Activated CD4-positive, alpha-beta T cell treated with anti-CD3 and anti-CD28 coated beads for 36 hours (primary cell): ENCODE measurements at regions not wholly inside any gene's neighbourhood (a gene's known extent, or its start where the extent isn't known, plus 50 kb on each side); places are given as distances from the start of the nearest gene placed in this dataset.
"Not testable (repeated sequence)": the region's sequence is repeated elsewhere in the genome, so short reads cannot be mapped to it uniquely, and the experiment has no call there.

Experiments used
- ATAC-seq: fragments of 200-7000 bp; cut with Tn5 transposase; one replicate; pipeline ENCODE4 v1.10.0; 2021; ENCODE audit warnings: mild to moderate bottlenecking, moderate library complexity
- CTCF ChIA-PET: fragments of 350-600 bp; sonication (Branson Sonifier 250); formaldehyde crosslinking; loops from one replicate; lab custom pipeline; 2021; ENCODE audit warnings: antibody characterized with exemption; lab: Charles Lee
- POLR2A ChIA-PET: fragments of 350-600 bp; sonication (Branson Sonifier 250); formaldehyde crosslinking; loops from one replicate; lab custom pipeline; 2021; ENCODE audit warnings: antibody characterized with exemption, inconsistent platforms; lab: Charles Lee
- DNase-seq: peaks from one replicate; pipeline ENCODE4 v3.0.0-alpha.2; 2020
- H3K27ac Mint-ChIP-seq: one replicate; pipeline ENCODE4 v1.8.0; 2021; ENCODE audit warnings: mixed read lengths
- H3K27me3 Mint-ChIP-seq: one replicate; pipeline ENCODE4 v1.8.0; 2021; ENCODE audit warnings: mixed read lengths
- H3K36me3 Mint-ChIP-seq: one replicate; pipeline ENCODE4 v1.8.0; 2021; ENCODE audit warnings: low read depth, mixed read lengths
- H3K4me1 Mint-ChIP-seq: one replicate; pipeline ENCODE4 v1.8.0; 2021; ENCODE audit warnings: mixed read lengths
- H3K4me3 Mint-ChIP-seq: one replicate; pipeline ENCODE4 v1.8.0; 2021; ENCODE audit warnings: mild to moderate bottlenecking, moderate library complexity, mixed read lengths
- H3K9me3 Mint-ChIP-seq: one replicate; pipeline ENCODE4 v1.8.0; 2021; ENCODE audit warnings: low read depth, mixed read lengths
- intact Hi-C, 2 experiments: fragments of 100-400 bp; cut with DNase I in 1 of 2; cut with micrococcal nuclease in 1 of 2; formaldehyde crosslinking; loops; one replicate each; pipeline versions ENCODE4 v1.14.2 to v1.15.1; 2022 to 2024; cut with DNase I, micrococcal nuclease

DNA sequence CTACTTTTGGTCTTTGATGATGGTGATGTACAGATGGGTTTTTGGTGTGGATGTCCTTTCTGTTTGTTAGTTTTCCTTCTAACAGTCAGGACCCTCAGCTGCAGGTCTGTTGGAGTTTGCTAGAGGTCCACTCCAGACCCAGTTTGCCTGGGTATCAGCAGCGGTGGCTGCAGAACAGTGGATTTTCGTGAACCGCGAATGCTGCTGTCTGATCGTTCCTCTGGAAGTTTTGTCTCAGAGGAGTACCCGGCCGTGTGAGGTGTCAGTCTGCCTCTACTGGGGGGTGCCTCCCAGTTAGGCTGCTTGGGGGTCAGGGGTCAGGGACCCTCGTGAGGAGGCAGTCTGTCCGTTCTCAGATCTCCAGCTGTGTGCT, 56.6 kb upstream of the TNFAIP8 start:
- Mint-ChIP-seq H3K4me3 (peak overlapping the region; percentile 75), H3K4me1 (peaks cover 67% of the 10 kb centered on the region), H3K36me3 (peaks cover 28% of the 10 kb centered on the region), H3K27ac (peak overlapping the region; percentile 91)
- H3K9me3 Mint-ChIP-seq, H3K27me3 Mint-ChIP-seq, DNase-seq, ATAC-seq: not testable (repeated sequence)
- ChIA-PET POLR2A (interaction anchor here (0.7 kb wide), 1 partner anchor 35 kb away, joined by 3 read pairs; no protein-coding TSS in a partner anchor), CTCF (interaction anchor here (0.6 to 2.2 kb wide), 2 partner anchors 9 to 136 kb away, joined by 3 to 10 read pairs; no protein-coding TSS in a partner anchor)
- intact Hi-C loops, result loop anchor here in 1 of 2 experiments (2.0 kb wide), 1 partner anchor 30 kb away; no protein-coding TSS in a partner anchor

DNA sequence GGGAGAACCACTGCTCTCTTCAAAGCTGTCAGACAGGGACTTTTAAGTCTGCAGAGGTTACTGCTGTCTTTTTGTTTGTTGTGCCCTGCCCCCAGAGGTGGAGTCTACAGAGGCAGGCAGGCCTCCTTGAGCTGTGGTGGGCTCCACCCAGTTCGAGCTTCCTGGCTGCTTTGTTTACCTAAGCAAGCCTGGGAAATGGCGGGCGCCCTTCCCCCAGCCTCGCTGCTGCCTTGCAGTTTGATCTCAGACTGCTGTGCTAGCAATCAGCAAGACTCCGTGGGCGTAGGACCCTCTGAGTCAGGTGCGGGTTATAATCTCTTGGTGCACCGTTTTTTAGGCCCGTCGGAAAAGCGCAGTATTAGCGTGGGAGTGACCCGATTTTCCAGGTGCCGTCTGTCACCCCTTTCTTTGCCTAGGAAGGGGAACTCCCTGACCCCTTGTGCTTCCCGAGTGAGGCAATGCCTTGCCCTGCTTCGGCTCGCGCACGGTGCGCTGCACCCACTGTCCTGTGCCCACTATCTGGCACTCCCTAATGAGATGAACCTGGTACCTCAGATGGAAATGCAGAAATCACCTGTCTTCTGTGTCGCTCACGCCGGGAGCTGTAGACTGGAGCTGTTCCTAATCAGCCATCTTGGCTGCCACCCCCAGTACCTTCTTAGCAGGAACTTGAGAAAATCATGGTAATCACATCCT, 56.1 kb upstream of the TNFAIP8 start:
- ChIA-PET POLR2A (interaction anchor here (0.7 kb wide), 1 partner anchor 34 kb away, joined by 3 read pairs; no protein-coding TSS in a partner anchor), CTCF (interaction anchor here (0.6 to 2.2 kb wide), 7 partner anchors 9 to 312 kb away, joined by 3 to 10 read pairs (median 3); partner anchors contain the start of gene DTWD2)
- DNase-seq, result peak; percentile 93
- not testable (repeated sequence) for ATAC-seq, H3K27me3 Mint-ChIP-seq, H3K9me3 Mint-ChIP-seq
- intact Hi-C loops, result loop anchor here in 1 of 2 experiments (1.0 to 2.0 kb wide), 3 partner anchors 10 to 31 kb away; no protein-coding TSS in a partner anchor
- H3K36me3 Mint-ChIP-seq, result peaks cover 23% of the 10 kb centered on the region
- H3K4me1 Mint-ChIP-seq, result peaks cover 70% of the 10 kb centered on the region
- H3K4me3 Mint-ChIP-seq, result peak overlapping the region; percentile 75
- peak overlapping the region; percentile 91 for H3K27ac Mint-ChIP-seq

DNA sequence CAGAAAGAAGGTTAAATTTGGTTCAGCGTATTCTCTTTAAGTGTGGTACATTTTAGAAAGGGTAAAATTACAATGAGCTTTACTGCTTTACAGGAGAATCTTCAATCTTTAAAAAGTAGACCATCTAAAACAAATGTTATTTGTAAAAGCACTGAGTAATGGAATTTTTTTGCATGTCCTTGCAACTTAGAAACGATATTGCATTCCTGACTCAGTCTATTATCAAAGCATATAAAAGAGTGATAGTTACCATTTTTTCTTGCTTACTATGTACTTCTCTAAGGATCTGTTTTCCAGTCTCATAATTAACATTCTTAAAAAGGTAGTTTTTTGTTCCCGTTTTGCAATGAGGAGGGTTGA, 55.5 kb upstream of the TNFAIP8 start:
- Mint-ChIP-seq H3K36me3 (peaks cover 19% of the 10 kb centered on the region), H3K4me1 (peaks cover 75% of the 10 kb centered on the region), H3K27ac (peak overlapping the region; percentile 91), H3K4me3 (peak overlapping the region; percentile 75), H3K9me3 (no peaks in the 10 kb centered on the region), H3K27me3 (no peaks in the 10 kb centered on the region)
- POLR2A ChIA-PET, result no interaction called here
- intact Hi-C loops, result loop anchor here in 1 of 2 experiments (1.0 to 2.0 kb wide), 2 partner anchors 9 to 15 kb away; no protein-coding TSS in a partner anchor
- no peak for DNase-seq
- no peak for ATAC-seq
- CTCF ChIA-PET, result interaction anchor here (0.9 to 2.2 kb wide), 9 partner anchors 10 to 312 kb away, joined by 3 to 10 read pairs (median 3); partner anchors contain the start of gene DTWD2

DNA sequence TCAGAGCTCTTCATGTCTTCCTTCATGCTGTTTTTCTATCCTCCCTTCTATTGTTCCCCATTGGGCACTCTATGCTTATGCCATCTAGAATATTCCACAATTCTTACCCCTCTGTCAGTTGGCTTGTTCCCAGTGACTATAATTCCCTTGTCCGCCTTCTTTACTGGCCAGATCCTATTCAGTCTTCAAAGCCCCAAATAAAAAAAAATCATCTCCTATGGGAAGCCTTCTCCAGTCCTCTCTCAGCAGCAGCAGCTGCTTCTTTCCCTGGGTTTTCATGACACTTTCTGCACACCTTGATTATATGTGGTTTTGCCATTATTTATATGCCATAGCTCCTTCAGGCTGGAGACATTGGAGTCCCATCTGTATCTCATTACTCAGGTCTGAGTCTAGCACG, 54.6 kb upstream of the TNFAIP8 start:
- POLR2A ChIA-PET, result no interaction called here
- Mint-ChIP-seq H3K9me3 (no peaks in the 10 kb centered on the region), H3K36me3 (peaks cover 19% of the 10 kb centered on the region), H3K4me3 (no peak overlapping the region), H3K27me3 (no peaks in the 10 kb centered on the region), H3K4me1 (peaks cover 84% of the 10 kb centered on the region), H3K27ac (peak overlapping the region; percentile 91)
- DNase-seq (no peak), ATAC-seq (no peak)
- intact Hi-C loops, result loop anchor here in 1 of 2 experiments (2.0 kb wide), 1 partner anchor 14 kb away; no protein-coding TSS in a partner anchor
- CTCF ChIA-PET, result interaction anchor here (0.8 to 2.2 kb wide), 7 partner anchors 11 to 55 kb away, joined by 3 to 10 read pairs (median 4); no protein-coding TSS in a partner anchor

DNA sequence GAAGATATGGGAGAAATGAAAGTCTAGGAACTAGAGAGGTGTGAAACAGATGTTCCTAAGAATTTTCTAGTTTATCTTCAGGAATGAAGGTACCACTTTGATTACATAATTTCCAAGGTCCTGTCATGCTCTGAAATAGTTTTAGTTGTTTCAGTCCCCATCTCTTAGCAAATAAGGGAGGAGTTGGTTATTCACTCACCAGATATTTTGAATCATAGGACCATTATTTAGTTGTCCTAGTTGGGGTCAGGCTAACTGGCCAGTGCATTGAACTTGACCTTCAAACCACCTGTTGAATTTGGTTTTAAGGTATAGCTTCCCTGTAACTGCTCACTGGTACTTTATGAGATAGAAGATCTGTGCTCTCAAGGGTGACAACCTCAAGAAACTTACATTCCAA, 53.9 kb upstream of the TNFAIP8 start:
- Mint-ChIP-seq H3K4me1 (peaks cover 87% of the 10 kb centered on the region), H3K36me3 (peaks cover 15% of the 10 kb centered on the region), H3K9me3 (no peaks in the 10 kb centered on the region), H3K27me3 (no peaks in the 10 kb centered on the region), H3K27ac (peak overlapping the region; percentile 84), H3K4me3 (peak overlapping the region; percentile 12)
- ATAC-seq (no peak), DNase-seq (no peak)
- intact Hi-C loops, result loop anchor here in 1 of 2 experiments (2.0 kb wide), 2 partner anchors 13 kb away; no protein-coding TSS in a partner anchor
- ChIA-PET CTCF (interaction anchor here (1.0 to 1.9 kb wide), 7 partner anchors 9 to 45 kb away, joined by 3 to 7 read pairs (median 4); no protein-coding TSS in a partner anchor), POLR2A (no interaction called here)

DNA sequence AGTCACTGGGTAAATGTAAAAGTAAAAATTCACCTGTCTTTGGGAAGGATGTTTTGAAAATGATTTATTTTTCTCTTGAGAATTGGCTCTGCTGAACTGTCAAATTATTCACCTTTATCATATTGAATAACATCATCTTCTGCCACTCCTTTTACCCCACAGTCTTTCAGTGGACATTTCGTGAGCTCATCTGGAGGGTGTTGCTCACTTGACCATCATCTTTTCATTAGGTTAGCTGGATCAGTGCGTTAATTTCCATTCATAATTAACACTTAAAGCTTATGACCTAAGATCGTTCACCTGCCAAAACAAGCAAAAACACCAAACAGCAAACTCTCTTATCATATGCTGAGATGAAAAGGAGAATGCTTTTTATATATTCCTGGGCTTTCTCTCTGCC, 53.4 kb upstream of the TNFAIP8 start:
- CTCF ChIA-PET, result interaction anchor here (0.7 to 2.0 kb wide), 9 partner anchors 9 to 315 kb away, joined by 3 to 6 read pairs (median 4); no protein-coding TSS in a partner anchor
- Mint-ChIP-seq H3K9me3 (no peaks in the 10 kb centered on the region), H3K27ac (peak overlapping the region; percentile 84), H3K4me3 (peak overlapping the region; percentile 12), H3K36me3 (peaks cover 14% of the 10 kb centered on the region), H3K27me3 (no peaks in the 10 kb centered on the region), H3K4me1 (peaks cover 89% of the 10 kb centered on the region)
- ATAC-seq, result no peak
- no peak for DNase-seq
- intact Hi-C loops, result loop anchor here in 1 of 2 experiments (2.0 kb wide), 1 partner anchor 14 kb away; no protein-coding TSS in a partner anchor
- POLR2A ChIA-PET, result interaction anchor here (1.8 kb wide), 1 partner anchor 28 kb away, joined by 6 read pairs; no protein-coding TSS in a partner anchor

DNA sequence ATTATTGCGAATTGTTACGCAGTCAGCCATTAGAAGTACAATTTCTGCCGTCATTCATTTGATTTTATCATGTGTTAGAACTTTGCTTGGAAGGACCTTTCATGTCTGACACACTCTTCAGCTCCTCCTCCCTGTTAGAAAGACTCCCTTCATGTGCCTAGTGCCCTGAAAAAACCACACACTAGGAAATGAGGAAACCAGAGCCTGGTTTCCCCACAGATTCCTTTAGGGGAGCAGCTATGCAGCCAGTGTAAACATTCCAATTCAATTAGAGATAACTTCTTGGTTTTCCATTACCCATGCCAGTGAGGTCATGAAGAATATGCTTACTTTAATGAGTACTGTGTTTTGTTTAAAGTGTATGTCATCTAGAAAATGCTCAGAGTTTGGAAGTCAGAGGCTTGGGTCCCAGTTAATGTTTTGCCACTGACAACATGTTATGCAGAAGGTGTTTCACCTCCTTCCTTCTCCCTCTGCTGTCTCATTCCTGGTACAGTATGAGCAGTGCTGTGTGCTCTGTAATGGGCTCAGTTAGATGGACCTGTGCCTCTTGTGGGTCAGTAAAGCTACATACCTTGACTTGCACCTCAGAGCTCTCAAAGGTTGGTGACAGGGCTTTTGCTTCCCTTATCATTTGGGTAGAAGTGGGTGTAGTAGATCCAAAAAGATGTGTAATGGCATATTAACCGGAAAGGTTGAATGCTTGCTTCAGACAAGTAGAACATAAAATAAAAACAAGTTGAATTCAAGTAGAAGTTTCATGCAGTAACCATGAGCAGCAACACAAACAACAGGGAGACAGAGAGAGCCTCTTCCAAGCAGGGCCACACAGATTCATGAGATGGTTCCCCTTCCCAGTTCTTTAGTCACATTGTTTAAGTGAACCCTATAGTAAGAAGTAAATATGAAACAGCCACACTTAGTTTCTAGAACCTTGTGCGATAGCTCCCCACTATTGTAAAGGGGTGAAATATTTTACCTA, 52.6 kb upstream of the TNFAIP8 start:
- POLR2A ChIA-PET, result interaction anchor here (0.8 to 1.8 kb wide), 3 partner anchors 28 to 60 kb away, joined by 4 to 6 read pairs (median 6); no protein-coding TSS in a partner anchor

DNA sequence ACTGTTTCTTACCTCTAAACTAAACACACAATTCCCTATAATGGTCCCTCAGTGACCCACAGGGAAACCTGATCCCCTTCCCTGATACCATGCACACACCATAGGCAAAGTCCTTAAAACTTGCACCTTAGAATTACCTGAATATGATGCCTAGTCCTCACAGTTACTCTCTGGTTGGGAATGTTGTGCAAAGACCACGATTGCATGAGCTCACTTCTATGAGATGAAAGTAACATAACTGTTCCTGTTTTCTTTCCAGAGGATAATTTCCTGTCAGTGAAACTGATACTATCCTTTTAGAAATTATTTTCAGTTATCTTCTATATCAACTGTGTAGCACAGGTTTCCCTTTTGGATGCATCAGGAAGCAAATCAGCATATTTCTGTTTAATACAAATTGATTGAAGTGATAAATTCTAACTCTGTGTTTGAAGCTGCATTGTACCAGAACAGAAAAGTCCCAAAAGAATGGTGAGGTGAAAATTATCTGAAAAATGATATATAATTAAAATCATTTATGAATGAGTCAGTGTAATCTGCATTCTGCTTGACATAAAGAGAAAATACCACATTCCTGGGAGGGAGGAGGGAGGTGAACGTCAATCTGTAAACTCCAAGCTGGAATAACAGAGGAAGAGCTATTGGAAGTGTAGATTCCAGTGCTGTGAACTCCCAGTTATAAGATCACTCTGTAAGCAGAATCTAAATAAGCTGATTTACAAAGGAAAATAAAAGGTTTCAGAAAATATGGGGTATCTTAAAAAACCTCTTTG, 51.2 kb upstream of the TNFAIP8 start:
- H3K27ac Mint-ChIP-seq, result peak overlapping the region; percentile 82
- intact Hi-C loops, result no loop called here
- ChIA-PET POLR2A (no interaction called here), CTCF (interaction anchor here (0.6 to 2.1 kb wide), 12 partner anchors 8 to 317 kb away, joined by 3 to 8 read pairs (median 4); partner anchors contain the start of gene DTWD2)
- H3K4me3 Mint-ChIP-seq, result no peak overlapping the region
- peaks cover 20% of the 10 kb centered on the region for H3K36me3 Mint-ChIP-seq
- H3K4me1 Mint-ChIP-seq, result peaks cover 94% of the 10 kb centered on the region
- H3K9me3 Mint-ChIP-seq, result no peaks in the 10 kb centered on the region
- ATAC-seq (no peak), DNase-seq (no peak)
- H3K27me3 Mint-ChIP-seq, result no peaks in the 10 kb centered on the region

More for the DNA sequence above, 52.6 kb upstream of the TNFAIP8 start:
- DNase-seq (no peak), ATAC-seq (peak; percentile 68)
- intact Hi-C loops, result loop anchor here in 1 of 2 experiments (2.0 kb wide), 1 partner anchor 14 kb away; no protein-coding TSS in a partner anchor
- Mint-ChIP-seq H3K27me3 (no peaks in the 10 kb centered on the region), H3K9me3 (no peaks in the 10 kb centered on the region), H3K36me3 (peaks cover 13% of the 10 kb centered on the region), H3K4me3 (peak overlapping the region; percentile 12), H3K27ac (peak overlapping the region; percentile 84), H3K4me1 (peaks cover 90% of the 10 kb centered on the region)
- CTCF ChIA-PET, result interaction anchor here (0.6 to 2.0 kb wide), 20 partner anchors 9 to 315 kb away, joined by 3 to 6 read pairs (median 4); partner anchors contain the start of gene DTWD2
